ENCODE measurements at regions not wholly inside any gene's neighbourhood (a gene's known extent, or its start where the extent isn't known, plus 50 kb on each side); places are given as distances from the start of the nearest gene placed in this dataset.

GRCh38 chr2:145855142-145855541 lies 1335.2 kb upstream of the ZEB2 start (continued):
- no peak for TF ChIP-seq ZNF223 (tag by site-specific recombination; IDR thresholded peaks at IDR 0.05)
- TF ChIP-seq ZNF600 (tag by site-specific recombination; IDR thresholded peaks at IDR 0.05) = no peak
- no peak for TF ChIP-seq ZNF596 (tag by site-specific recombination; IDR thresholded peaks at IDR 0.05)
- TF ChIP-seq ZNF664 (tag by site-specific recombination; IDR thresholded peaks at IDR 0.05) = no peak
- no peak for TF ChIP-seq REPIN1 (tag by site-specific recombination; IDR thresholded peaks at IDR 0.05; ENCODE audit: low read depth)
- TF ChIP-seq ZXDB (tag by site-specific recombination; IDR thresholded peaks at IDR 0.05) = no peak

GRCh38 chr2:145854039-145854755 lies 1334.3 kb upstream of the ZEB2 start:
- CTCF ChIA-PET = no interaction called here
- H3K9me3 ChIP-seq (ENCODE audit: control insufficient read depth, insufficient read depth, low read depth, low read length) = no peaks in the 10 kb centered on the region

GRCh38 chr2:145851730-145852129 lies 1331.8 kb upstream of the ZEB2 start:
- H3K4me1 ChIP-seq (ENCODE audit: control insufficient read depth, insufficient read depth, low read length) = no peaks in the 10 kb centered on the region
- H3K27ac ChIP-seq (ENCODE audit: extremely low read depth, low read depth, low read length) = no peak overlapping the region
- CTCF ChIA-PET = no interaction called here
- no peaks in the 10 kb centered on the region for H3K9me3 ChIP-seq (ENCODE audit: control insufficient read depth, insufficient read depth, low read depth, low read length)
- H3K4me3 ChIP-seq (ENCODE audit: low read depth, low read length) = no peak overlapping the region
- no peaks in the 10 kb centered on the region for H3K36me3 ChIP-seq (ENCODE audit: control insufficient read depth in 2 of 2, insufficient read depth in 1 of 2, low read length in 2 of 2)
- POLR2A ChIA-PET = no interaction called here
- TF ChIP-seq ZNF747 (tag by site-specific recombination; IDR thresholded peaks at IDR 0.05) (no peak), ZBTB20 (tag by site-specific recombination; IDR thresholded peaks at IDR 0.05) (no peak), ZNF280C (tag by site-specific recombination; IDR thresholded peaks at IDR 0.05) (no peak), ZNF561 (tag by site-specific recombination; IDR thresholded peaks at IDR 0.05; ENCODE audit: borderline replicate concordance) (no peak), ZSCAN5A (tag by site-specific recombination; IDR thresholded peaks at IDR 0.05) (no peak), KLF10 (tag by site-specific recombination; IDR thresholded peaks at IDR 0.05) (no peak), ZNF571 (tag by site-specific recombination; IDR thresholded peaks at IDR 0.05) (no peak), ZNF157 (tag by site-specific recombination; IDR thresholded peaks at IDR 0.05) (no peak)

More at GRCh38 chr2:145854039-145854755, 1334.3 kb upstream of the ZEB2 start:
- Histone ChIP-seq H3K27ac (ENCODE audit: extremely low read depth, low read depth, low read length) (no peak overlapping the region), H3K4me3 (ENCODE audit: low read depth, low read length) (no peak overlapping the region), H3K4me1 (ENCODE audit: control insufficient read depth, insufficient read depth, low read length) (no peaks in the 10 kb centered on the region), H3K36me3 (ENCODE audit: control insufficient read depth in 2 of 2, insufficient read depth in 1 of 2, low read length in 2 of 2) (no peaks in the 10 kb centered on the region)
- TF ChIP-seq ZNF37A (tag by site-specific recombination; IDR thresholded peaks at IDR 0.05) = no peak
- no peak for TF ChIP-seq ZNF561 (tag by site-specific recombination; IDR thresholded peaks at IDR 0.05; ENCODE audit: borderline replicate concordance)
- no peak for TF ChIP-seq ZFP3 (tag by site-specific recombination; IDR thresholded peaks at IDR 0.05; ENCODE audit: low read depth)
- TF ChIP-seq ZNF529 (tag by site-specific recombination; IDR thresholded peaks at IDR 0.05; ENCODE audit: insufficient replicate concordance) = no peak
- TF ChIP-seq ZNF2 (tag by site-specific recombination; IDR thresholded peaks at IDR 0.05) = no peak
- no peak for TF ChIP-seq ZNF404 (tag by site-specific recombination; IDR thresholded peaks at IDR 0.05)
- no peak for TF ChIP-seq KLF16 (tag by site-specific recombination; IDR thresholded peaks at IDR 0.05)
- TF ChIP-seq, protein P1, sequence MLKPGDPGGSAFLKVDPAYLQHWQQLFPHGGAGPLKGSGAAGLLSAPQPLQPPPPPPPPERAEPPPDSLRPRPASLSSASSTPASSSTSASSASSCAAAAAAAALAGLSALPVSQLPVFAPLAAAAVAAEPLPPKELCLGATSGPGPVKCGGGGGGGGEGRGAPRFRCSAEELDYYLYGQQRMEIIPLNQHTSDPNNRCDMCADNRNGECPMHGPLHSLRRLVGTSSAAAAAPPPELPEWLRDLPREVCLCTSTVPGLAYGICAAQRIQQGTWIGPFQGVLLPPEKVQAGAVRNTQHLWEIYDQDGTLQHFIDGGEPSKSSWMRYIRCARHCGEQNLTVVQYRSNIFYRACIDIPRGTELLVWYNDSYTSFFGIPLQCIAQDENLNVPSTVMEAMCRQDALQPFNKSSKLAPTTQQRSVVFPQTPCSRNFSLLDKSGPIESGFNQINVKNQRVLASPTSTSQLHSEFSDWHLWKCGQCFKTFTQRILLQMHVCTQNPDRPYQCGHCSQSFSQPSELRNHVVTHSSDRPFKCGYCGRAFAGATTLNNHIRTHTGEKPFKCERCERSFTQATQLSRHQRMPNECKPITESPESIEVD (tag by site-specific recombination; IDR thresholded peaks at IDR 0.05) = no peak
- TF ChIP-seq, protein P2, sequence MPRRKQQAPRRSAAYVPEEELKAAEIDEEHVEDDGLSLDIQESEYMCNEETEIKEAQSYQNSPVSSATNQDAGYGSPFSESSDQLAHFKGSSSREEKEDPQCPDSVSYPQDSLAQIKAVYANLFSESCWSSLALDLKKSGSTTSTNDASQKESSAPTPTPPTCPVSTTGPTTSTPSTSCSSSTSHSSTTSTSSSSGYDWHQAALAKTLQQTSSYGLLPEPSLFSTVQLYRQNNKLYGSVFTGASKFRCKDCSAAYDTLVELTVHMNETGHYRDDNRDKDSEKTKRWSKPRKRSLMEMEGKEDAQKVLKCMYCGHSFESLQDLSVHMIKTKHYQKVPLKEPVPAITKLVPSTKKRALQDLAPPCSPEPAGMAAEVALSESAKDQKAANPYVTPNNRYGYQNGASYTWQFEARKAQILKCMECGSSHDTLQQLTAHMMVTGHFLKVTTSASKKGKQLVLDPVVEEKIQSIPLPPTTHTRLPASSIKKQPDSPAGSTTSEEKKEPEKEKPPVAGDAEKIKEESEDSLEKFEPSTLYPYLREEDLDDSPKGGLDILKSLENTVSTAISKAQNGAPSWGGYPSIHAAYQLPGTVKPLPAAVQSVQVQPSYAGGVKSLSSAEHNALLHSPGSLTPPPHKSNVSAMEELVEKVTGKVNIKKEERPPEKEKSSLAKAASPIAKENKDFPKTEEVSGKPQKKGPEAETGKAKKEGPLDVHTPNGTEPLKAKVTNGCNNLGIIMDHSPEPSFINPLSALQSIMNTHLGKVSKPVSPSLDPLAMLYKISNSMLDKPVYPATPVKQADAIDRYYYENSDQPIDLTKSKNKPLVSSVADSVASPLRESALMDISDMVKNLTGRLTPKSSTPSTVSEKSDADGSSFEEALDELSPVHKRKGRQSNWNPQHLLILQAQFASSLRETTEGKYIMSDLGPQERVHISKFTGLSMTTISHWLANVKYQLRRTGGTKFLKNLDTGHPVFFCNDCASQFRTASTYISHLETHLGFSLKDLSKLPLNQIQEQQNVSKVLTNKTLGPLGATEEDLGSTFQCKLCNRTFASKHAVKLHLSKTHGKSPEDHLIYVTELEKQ (tag by site-specific recombination; IDR thresholded peaks at IDR 0.05; ENCODE audit: borderline replicate concordance) = no peak
- TF ChIP-seq, protein P3, sequence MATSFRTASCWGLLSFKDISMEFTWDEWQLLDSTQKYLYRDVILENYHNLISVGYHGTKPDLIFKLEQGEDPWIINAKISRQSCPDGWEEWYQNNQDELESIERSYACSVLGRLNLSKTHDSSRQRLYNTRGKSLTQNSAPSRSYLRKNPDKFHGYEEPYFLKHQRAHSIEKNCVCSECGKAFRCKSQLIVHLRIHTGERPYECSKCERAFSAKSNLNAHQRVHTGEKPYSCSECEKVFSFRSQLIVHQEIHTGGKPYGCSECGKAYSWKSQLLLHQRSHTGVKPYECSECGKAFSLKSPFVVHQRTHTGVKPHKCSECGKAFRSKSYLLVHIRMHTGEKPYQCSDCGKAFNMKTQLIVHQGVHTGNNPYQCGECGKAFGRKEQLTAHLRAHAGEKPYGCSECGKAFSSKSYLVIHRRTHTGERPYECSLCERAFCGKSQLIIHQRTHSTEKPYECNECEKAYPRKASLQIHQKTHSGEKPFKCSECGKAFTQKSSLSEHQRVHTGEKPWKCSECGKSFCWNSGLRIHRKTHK (tag by site-specific recombination; IDR thresholded peaks at IDR 0.05) = no peak
- no peak for TF ChIP-seq REPIN1 (tag by site-specific recombination; IDR thresholded peaks at IDR 0.05; ENCODE audit: low read depth)
- no peak for TF ChIP-seq ZNF521 (tag by site-specific recombination; IDR thresholded peaks at IDR 0.05)
- no peak for TF ChIP-seq ZNF837 (tag by site-specific recombination; IDR thresholded peaks at IDR 0.05)
- no peak for TF ChIP-seq ZNF596 (tag by site-specific recombination; IDR thresholded peaks at IDR 0.05)
- POLR2A ChIA-PET = no interaction called here

Measured in HEK293 (cell line).